Panc1 (cell line): ENCODE measurements at regions not wholly inside any gene's neighbourhood (a gene's known extent, or its start where the extent isn't known, plus 50 kb on each side); places are given as distances from the start of the nearest gene placed in this dataset.

Experiments
- POLR2AphosphoS5 ChIP-seq: IDR thresholded peaks from 2 replicates; pipeline ENCODE4 v1.6.1; 2012; ENCODE audit warnings: mild to moderate bottlenecking, low read depth, low read length, moderate library complexity
- SIN3A ChIP-seq: IDR thresholded peaks from 2 replicates; pipeline ENCODE4 v1.6.1; 2012; ENCODE audit warnings: low read depth, mild to moderate bottlenecking, low read length, moderate library complexity, borderline replicate concordance; ENCODE audit not compliant: insufficient read depth
- TCF7L2 ChIP-seq: IDR thresholded peaks from 2 replicates; pipeline ENCODE4 v1.6.1; 2011; ENCODE audit warnings: mild to moderate bottlenecking, low read depth, low read length, inconsistent platforms
- TF ChIP-seq, protein P1 (sequence below): fragments of 450-650 bp; IDR thresholded peaks from 2 replicates; pipeline ENCODE4 v1.5.1; 2017; ENCODE audit warnings: mild to moderate bottlenecking
- TF ChIP-seq, protein P2 (sequence below), 2 experiments: IDR thresholded peaks; 2 replicates each; pipeline ENCODE4 v1.6.1; 2011 to 2012; ENCODE audit warnings: low read depth in 2 of 2, control low read depth in 1 of 2, low read length in 1 of 2, mild to moderate bottlenecking in 1 of 2, moderate library complexity in 1 of 2; ENCODE audit not compliant: insufficient read depth in 1 of 2

DNA sequence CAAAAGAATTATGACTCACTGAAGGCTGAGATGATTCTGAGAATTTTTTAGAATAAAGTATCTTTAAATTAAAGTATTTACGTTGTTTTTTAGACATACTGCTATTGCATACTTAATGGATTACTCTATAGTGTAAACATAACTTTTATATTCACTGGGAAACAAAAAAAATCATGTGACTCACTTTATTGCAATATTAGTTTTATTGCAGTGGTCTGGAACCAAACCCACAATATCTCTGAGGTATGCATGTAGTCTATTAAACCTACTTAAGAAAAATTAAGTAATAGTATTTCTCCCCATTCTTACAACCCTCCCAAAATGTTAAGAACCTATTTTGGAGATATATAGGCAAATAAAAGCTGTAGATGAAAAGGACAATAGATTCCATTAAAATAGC, 142.9 kb upstream of the ZNF521 start:
- TF ChIP-seq, protein P1, sequence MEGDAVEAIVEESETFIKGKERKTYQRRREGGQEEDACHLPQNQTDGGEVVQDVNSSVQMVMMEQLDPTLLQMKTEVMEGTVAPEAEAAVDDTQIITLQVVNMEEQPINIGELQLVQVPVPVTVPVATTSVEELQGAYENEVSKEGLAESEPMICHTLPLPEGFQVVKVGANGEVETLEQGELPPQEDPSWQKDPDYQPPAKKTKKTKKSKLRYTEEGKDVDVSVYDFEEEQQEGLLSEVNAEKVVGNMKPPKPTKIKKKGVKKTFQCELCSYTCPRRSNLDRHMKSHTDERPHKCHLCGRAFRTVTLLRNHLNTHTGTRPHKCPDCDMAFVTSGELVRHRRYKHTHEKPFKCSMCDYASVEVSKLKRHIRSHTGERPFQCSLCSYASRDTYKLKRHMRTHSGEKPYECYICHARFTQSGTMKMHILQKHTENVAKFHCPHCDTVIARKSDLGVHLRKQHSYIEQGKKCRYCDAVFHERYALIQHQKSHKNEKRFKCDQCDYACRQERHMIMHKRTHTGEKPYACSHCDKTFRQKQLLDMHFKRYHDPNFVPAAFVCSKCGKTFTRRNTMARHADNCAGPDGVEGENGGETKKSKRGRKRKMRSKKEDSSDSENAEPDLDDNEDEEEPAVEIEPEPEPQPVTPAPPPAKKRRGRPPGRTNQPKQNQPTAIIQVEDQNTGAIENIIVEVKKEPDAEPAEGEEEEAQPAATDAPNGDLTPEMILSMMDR: no peak
- TF ChIP-seq POLR2AphosphoS5: no peak
- TF ChIP-seq, protein P2, sequence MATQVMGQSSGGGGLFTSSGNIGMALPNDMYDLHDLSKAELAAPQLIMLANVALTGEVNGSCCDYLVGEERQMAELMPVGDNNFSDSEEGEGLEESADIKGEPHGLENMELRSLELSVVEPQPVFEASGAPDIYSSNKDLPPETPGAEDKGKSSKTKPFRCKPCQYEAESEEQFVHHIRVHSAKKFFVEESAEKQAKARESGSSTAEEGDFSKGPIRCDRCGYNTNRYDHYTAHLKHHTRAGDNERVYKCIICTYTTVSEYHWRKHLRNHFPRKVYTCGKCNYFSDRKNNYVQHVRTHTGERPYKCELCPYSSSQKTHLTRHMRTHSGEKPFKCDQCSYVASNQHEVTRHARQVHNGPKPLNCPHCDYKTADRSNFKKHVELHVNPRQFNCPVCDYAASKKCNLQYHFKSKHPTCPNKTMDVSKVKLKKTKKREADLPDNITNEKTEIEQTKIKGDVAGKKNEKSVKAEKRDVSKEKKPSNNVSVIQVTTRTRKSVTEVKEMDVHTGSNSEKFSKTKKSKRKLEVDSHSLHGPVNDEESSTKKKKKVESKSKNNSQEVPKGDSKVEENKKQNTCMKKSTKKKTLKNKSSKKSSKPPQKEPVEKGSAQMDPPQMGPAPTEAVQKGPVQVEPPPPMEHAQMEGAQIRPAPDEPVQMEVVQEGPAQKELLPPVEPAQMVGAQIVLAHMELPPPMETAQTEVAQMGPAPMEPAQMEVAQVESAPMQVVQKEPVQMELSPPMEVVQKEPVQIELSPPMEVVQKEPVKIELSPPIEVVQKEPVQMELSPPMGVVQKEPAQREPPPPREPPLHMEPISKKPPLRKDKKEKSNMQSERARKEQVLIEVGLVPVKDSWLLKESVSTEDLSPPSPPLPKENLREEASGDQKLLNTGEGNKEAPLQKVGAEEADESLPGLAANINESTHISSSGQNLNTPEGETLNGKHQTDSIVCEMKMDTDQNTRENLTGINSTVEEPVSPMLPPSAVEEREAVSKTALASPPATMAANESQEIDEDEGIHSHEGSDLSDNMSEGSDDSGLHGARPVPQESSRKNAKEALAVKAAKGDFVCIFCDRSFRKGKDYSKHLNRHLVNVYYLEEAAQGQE (IDR thresholded peaks at IDR 0.05; ENCODE audit: insufficient read depth in 1 of 2, low read depth in 2 of 2, low read length in 1 of 2): no peak
- TF ChIP-seq TCF7L2: no peak
- no peak for TF ChIP-seq SIN3A
